ENCODE measurements at regions not wholly inside any gene's neighbourhood (a gene's known extent, or its start where the extent isn't known, plus 50 kb on each side); places are given as distances from the start of the nearest gene placed in this dataset.

- DNase-seq (ENCODE audit: low read depth), result no peak
- TF ChIP-seq CTCF (conservative IDR thresholded peaks at IDR 0.05; ENCODE audit: low read depth, low read length), result no peak
- no peak overlapping the region for H3K4me3 ChIP-seq (ENCODE audit: low read depth, low read length)
These were observed 233.0 kb upstream of the POU1F1 start for GRCh38 chr3:87509401-87509800.

GRCh38 chr3:87508921-87509320 lies 232.5 kb upstream of the POU1F1 start:
- no peak for TF ChIP-seq CTCF (conservative IDR thresholded peaks at IDR 0.05; ENCODE audit: low read depth, low read length)
- H3K4me3 ChIP-seq (ENCODE audit: low read depth, low read length), result no peak overlapping the region
- DNase-seq (ENCODE audit: low read depth), result no peak

- no peak overlapping the region for H3K4me3 ChIP-seq (ENCODE audit: low read depth, low read length)
- TF ChIP-seq CTCF (conservative IDR thresholded peaks at IDR 0.05; ENCODE audit: low read depth, low read length), result no peak
- DNase-seq (ENCODE audit: low read depth), result no peak
These were observed 231.4 kb upstream of the POU1F1 start for GRCh38 chr3:87507753-87508152.

- DNase-seq (ENCODE audit: low read depth), result peak; percentile 22
- peak; percentile 76 for TF ChIP-seq CTCF (conservative IDR thresholded peaks at IDR 0.05; ENCODE audit: low read depth, low read length)
- H3K4me3 ChIP-seq (ENCODE audit: low read depth, low read length), result no peak overlapping the region
These were observed 227.6 kb upstream of the POU1F1 start for GRCh38 chr3:87503900-87504498.

- TF ChIP-seq CTCF (conservative IDR thresholded peaks at IDR 0.05; ENCODE audit: low read depth, low read length), result no peak
- no peak overlapping the region for H3K4me3 ChIP-seq (ENCODE audit: low read depth, low read length)
- DNase-seq (ENCODE audit: low read depth), result no peak
These were observed 224.7 kb upstream of the POU1F1 start for GRCh38 chr3:87501076-87501475.

- no peak for TF ChIP-seq CTCF (conservative IDR thresholded peaks at IDR 0.05; ENCODE audit: low read depth, low read length)
- DNase-seq (ENCODE audit: low read depth), result no peak
- no peak overlapping the region for H3K4me3 ChIP-seq (ENCODE audit: low read depth, low read length)
These were observed 222.1 kb upstream of the POU1F1 start for GRCh38 chr3:87498358-87499080.

GRCh38 chr3:87495938-87496337 lies 219.6 kb upstream of the POU1F1 start:
- H3K4me3 ChIP-seq (ENCODE audit: low read depth, low read length), result no peak overlapping the region
- no peak for DNase-seq (ENCODE audit: low read depth)
- no peak for TF ChIP-seq CTCF (conservative IDR thresholded peaks at IDR 0.05; ENCODE audit: low read depth, low read length)

Measured in epithelial cell of proximal tubule (primary cell).